ENCODE measurements at regions not wholly inside any gene's neighbourhood (a gene's known extent, or its start where the extent isn't known, plus 50 kb on each side); places are given as distances from the start of the nearest gene placed in this dataset.

GRCh38 chr2:9156483-9156882 lies 50.1 kb upstream of the ASAP2 start:
- DNase-seq (ENCODE audit: low read depth): no peak

DNA sequence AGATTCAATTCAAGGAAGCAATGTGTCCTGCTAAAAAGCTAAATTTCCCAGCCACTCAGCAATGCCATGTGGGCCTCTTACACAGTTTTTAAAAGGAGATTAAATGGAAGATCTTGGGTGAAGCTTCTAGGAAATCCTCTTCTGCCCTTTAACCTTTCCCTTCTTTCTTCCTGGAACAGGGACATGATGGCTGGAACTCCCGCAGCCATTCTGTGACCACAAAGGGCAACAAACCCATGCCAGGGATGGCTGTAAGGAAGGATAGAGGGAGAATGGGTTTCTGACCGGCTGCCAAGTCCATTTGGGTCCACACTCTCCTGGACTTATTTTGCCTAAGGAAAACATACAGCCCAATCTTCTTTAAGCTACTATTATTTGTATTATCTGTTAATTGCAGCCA lies 52.6 kb upstream of the ASAP2 start:
- no peak for DNase-seq (ENCODE audit: low read depth)

GRCh38 chr2:9153643-9153980 lies 53.0 kb upstream of the ASAP2 start:
- no peak for DNase-seq (ENCODE audit: low read depth)

DNA sequence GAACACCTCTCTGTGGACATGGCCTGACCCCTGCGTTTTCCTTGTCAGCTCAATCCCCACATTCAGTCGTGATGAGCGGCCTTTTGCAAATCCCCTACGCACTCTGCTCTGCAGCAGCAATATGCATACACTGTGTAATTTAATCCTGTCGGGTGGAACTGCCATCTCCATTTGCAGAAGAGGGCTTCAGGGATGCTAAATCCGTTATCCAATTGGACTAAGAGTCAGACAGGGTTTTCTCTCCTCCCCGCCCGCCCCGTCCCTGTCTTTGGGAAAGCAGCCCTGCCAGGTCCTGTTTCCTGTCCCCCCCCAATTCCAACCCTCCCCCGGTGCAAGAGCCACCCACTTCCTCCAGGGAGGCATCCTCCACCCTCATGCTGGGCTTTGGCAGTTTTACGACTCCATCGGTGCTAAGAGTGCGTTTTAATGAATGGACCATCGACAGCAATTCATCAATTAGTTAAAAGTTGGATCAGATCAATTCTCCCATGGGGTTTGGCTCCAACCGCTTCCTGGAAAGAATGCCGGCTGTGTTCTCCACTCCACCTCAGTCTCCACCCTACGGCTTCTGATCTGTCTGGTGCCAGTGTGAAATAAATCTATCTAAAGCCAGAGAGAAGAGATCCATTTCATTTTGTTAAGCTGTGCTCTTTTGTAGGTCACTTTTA lies 53.5 kb upstream of the ASAP2 start:
- no peak for DNase-seq (ENCODE audit: low read depth)

- DNase-seq (ENCODE audit: low read depth): no peak
Measured at GRCh38 chr2:9150906-9151305, 55.7 kb upstream of the ASAP2 start.

- no peak for DNase-seq (ENCODE audit: low read depth)
Measured at GRCh38 chr2:9150568-9150900, 56.1 kb upstream of the ASAP2 start.

DNA sequence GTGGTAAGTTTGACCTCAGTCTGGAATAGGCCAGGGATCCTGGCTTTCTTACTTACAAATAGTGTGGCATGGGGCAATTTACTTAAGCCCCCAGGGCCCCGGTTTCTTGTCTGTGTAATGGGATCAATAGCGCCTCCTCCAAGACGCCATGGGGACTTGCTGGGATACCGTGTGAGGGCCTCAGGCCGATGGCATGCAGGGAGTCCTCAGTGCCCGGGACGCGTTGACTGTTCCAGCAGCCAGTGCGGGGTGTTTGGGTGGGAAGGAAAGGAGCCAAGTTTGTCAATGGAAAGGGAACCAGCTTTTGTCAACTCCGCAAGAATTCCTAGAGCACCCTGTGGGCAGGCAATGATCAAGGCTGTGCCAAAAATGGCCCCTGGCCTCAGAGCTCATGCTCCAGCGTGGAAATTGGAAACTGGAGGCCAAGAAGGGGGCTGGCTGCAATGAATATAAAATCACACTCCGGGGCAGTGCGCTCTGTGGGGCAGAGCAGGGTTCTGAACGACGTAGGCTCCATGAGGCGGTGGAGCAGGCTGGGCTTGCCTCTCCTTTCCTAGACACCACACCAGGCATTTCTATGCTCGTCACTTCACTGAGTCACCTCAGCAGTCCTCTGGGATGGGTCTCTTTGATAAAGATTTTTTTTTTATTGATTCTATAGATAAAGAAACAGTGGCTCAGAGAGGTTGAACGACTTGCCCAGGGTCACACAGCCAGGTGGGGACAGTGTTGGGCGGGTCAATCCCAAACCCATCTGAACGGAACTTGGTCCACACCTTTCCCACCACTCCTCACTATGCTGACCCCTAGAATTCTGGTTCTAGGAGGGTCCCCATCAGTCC lies 56.7 kb upstream of the ASAP2 start:
- DNase-seq (ENCODE audit: low read depth): no peak

DNA sequence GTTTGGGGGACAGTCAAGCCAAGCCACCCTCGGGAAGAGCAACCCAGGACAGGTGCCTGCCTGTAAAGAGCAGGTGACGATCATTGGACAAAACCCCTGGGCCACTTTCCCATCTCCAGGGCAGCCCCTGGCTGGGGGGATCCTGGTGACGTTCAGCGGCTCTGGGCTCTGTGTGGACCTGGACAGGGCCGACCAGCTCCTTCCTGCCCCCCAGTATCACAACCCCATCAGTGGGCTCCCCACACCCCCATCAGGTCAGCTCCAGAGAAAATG lies 57.3 kb upstream of the ASAP2 start:
- DNase-seq (ENCODE audit: low read depth): no peak

DNA sequence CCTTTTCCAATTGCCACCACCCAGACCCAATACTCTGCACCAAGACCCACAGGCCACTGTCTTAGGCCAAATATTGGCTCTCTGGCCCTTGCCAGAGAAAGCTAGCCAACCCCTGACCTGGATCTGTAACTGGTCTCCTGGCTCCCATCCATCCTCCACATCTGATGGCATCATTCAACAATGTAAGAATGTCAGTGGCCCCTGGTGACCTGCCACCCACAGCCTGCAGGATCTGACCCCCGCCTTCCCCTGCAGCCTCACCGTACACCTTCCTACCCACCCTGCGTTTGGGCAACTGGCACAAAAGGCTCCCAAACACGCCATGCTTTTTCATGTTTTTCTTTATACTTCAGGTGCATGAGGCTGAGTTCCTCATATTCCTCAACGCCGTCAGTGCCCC lies 60.0 kb upstream of the ASAP2 start:
- no peak for DNase-seq (ENCODE audit: low read depth)

- DNase-seq (ENCODE audit: low read depth): no peak
Measured at GRCh38 chr2:9145752-9146430, 60.7 kb upstream of the ASAP2 start.

- DNase-seq (ENCODE audit: low read depth): no peak
Measured at GRCh38 chr2:9145109-9145751, 61.4 kb upstream of the ASAP2 start.

- no peak for DNase-seq (ENCODE audit: low read depth)
Measured at GRCh38 chr2:9144617-9145016, 62.0 kb upstream of the ASAP2 start.

- DNase-seq (ENCODE audit: low read depth): no peak
Measured at GRCh38 chr2:9144046-9144445, 62.6 kb upstream of the ASAP2 start.

DNA sequence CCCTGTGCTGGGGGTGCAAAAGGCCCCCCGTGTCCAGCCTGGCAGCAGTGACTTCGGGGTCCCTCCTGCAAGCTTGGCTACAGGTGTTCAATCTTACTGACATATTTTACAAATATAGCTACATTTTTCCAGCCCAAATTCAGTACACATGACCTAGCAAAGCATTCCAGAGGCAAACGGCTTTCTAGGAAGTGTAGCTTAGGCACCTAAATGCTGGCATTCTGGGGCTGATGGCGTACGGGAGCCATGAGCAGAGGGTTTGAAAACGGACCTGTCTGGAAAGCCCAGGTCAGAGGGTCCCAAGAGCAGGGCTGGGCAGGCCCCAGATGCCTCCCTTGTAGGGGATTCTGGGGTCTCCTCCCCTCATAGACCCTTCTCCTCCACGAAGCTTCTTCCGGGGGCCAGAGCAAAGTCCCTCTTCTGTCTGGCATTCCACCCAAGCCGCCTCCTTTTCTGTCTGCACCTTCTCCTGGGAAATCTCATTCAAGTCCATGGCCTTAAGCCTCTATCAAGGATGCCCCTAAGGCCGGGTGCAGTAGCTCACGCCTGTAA lies 63.3 kb upstream of the ASAP2 start:
- DNase-seq (ENCODE audit: low read depth): no peak

- peak; percentile 74 for DNase-seq (ENCODE audit: low read depth)
Measured at GRCh38 chr2:9142551-9143263, 63.9 kb upstream of the ASAP2 start.

- DNase-seq (ENCODE audit: low read depth): no peak
Measured at GRCh38 chr2:9141706-9142460, 64.7 kb upstream of the ASAP2 start.

DNA sequence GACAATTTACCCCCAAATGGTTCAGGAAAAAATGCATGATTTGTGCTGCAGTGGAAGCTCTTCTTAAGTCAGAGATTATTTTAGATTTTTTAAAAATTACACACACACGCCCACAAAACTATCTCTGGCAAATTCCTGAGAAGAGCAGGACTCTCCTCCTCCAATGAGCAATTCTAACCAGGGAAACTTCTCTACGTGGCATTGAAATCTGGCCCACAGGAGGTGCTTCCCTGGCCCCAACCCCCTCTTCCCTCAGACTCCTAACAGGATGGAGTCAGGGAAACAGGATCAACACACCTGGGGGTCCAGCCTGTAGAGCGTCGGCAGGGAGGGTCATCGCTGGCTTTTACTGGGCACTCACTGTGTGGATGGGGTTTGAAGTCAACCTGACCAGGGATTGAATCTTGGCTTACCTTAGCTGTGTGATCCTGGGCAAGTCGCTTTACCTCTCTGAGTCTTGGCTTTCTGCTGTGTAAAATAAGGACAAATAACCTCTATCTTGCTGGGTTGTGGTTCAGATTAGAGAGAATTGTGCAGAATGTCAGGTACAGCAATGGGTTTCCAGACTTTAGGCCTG lies 65.4 kb upstream of the ASAP2 start:
- no peak for DNase-seq (ENCODE audit: low read depth)

DNA sequence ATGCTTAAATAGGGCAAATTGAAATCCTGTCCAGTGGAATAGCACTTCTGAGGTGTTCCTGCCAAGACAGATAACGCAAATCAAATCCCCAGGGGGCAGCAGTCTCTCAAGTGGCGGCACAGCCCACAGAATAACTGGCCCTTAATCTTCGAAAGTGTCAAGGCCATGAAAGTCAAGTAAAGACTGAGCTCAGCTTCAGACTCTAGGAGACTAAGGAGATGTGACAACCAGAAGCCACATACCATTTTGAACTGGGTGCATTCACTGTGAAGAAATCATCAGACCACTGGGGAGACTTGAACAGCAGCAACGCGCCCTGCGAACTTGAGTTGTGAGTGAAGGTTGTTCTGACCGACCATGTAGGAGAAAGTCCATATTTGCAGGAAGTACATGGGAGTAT lies 66.0 kb upstream of the ASAP2 start:
- DNase-seq (ENCODE audit: low read depth): no peak

DNA sequence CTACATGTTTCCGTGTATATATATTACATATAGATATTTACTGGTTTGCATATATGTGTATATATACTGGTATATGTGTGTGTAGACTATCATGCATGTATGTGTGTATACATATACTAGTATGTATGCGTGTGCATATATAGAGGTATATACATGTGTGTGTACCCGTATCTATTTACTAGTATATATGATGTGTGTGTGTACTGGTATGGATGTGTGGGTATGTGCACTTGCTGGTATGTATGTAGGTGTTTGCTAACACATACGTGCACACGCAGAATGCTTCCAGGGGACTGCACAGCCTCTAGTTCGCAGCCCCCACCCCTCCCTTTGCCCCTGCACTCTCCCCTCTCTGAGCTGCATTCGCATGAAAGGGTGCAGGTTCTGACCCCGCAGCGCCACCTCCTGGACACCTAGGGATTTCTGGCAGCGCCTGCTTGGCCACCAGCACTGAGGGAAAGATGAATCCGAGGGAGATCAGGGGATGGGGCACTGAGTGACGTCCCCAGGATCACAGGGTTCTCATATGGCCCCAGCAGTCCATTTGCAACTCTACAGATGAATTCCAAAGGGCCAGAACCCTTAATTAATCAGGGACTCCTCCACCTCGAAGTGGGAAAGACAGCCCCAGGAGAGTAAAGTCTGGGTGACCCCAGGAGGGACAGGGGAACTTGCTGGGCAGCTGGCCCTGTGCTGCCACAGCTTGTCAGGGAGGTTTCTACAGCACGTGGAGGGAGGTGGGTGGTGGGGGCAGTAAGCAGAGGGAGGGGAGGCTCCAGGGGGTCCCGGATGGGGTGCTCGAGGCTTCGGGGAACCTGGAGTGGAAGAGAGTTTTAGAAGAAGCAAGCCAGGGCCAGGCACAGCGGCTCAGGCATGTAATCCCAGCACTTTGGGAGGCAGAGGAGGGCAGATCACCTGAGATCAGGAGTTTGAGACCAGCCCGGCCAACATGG lies 66.8 kb upstream of the ASAP2 start:
- peak; percentile 23 for DNase-seq (ENCODE audit: low read depth)

Measured in stimulated activated CD4-positive, alpha-beta T cell treated with anti-CD3 and anti-CD28 coated beads, Interleukin-2, amount 100 ng/mL, for 4 hours (primary cell).